HepG2 (cell line): ENCODE measurements at regions not wholly inside any gene's neighbourhood (a gene's known extent, or its start where the extent isn't known, plus 50 kb on each side); places are given as distances from the start of the nearest gene placed in this dataset.

Source experiments
- NPAS2 ChIP-seq: sonication (generic); formaldehyde crosslinking; IDR thresholded peaks from 2 replicates; pipeline ENCODE4 v1.8.0; 2022; ENCODE audit warnings: mild to moderate bottlenecking, missing genetic modification reagents, borderline replicate concordance
- PRDM10 ChIP-seq: sonication (generic); formaldehyde crosslinking; IDR thresholded peaks from 2 replicates; pipeline ENCODE4 v1.4.0; 2020; ENCODE audit warnings: low read depth, missing genetic modification reagents
- STAT5B ChIP-seq: sonication (generic); formaldehyde crosslinking; IDR thresholded peaks from 2 replicates; pipeline ENCODE4 v1.4.0; 2020; ENCODE audit warnings: missing genetic modification reagents
- TBP ChIP-seq: sonication (generic); formaldehyde crosslinking; IDR thresholded peaks from 2 replicates; pipeline ENCODE4 v1.5.0; 2020; ENCODE audit warnings: missing genetic modification reagents
- TRIM24 ChIP-seq: sonication (generic); formaldehyde crosslinking; IDR thresholded peaks from 2 replicates; pipeline ENCODE4 v1.8.0; 2022; ENCODE audit warnings: mild to moderate bottlenecking, missing genetic modification reagents
- U2AF1 ChIP-seq: fragments of 200-400 bp; formaldehyde crosslinking; optimal IDR thresholded peaks from 2 replicates; pipeline ENCODE3; 2017; ENCODE audit warnings: mild to moderate bottlenecking, low read depth, low read length
- ZNF225 ChIP-seq: sonication (generic); formaldehyde crosslinking; IDR thresholded peaks from 2 replicates; pipeline ENCODE4 v1.4.0; 2020; ENCODE audit warnings: mild to moderate bottlenecking, missing genetic modification reagents
- ZNF3 ChIP-seq: IDR thresholded peaks from 2 replicates; pipeline ENCODE4 v1.7.0; 2017; ENCODE audit warnings: inconsistent platforms
- ZNF33A ChIP-seq: sonication (generic); formaldehyde crosslinking; IDR thresholded peaks from 2 replicates; pipeline ENCODE4 v1.5.1; 2020; ENCODE audit warnings: missing genetic modification reagents, mild to moderate bottlenecking, moderate library complexity, borderline replicate concordance
- ZNF556 ChIP-seq: sonication (generic); formaldehyde crosslinking; IDR thresholded peaks from 2 replicates; pipeline ENCODE4 v1.4.0; 2020; ENCODE audit warnings: mild to moderate bottlenecking, missing genetic modification reagents, borderline replicate concordance
- TF ChIP-seq, protein P1 (sequence below): sonication (generic); formaldehyde crosslinking; IDR thresholded peaks from one replicate; pipeline ENCODE4 v1.5.1; 2020; ENCODE audit warnings: mild to moderate bottlenecking, missing genetic modification reagents; ENCODE audit errors: not compliant biosample characterization
- TF ChIP-seq, protein P2 (sequence below): sonication (generic); formaldehyde crosslinking; IDR thresholded peaks from 2 replicates; pipeline ENCODE4 v1.4.0; 2020; ENCODE audit warnings: mild to moderate bottlenecking, missing genetic modification reagents

GRCh38 chr2:45274250-45274926, 265.1 kb upstream of the SIX2 start (continued):
- TF ChIP-seq, protein P1, sequence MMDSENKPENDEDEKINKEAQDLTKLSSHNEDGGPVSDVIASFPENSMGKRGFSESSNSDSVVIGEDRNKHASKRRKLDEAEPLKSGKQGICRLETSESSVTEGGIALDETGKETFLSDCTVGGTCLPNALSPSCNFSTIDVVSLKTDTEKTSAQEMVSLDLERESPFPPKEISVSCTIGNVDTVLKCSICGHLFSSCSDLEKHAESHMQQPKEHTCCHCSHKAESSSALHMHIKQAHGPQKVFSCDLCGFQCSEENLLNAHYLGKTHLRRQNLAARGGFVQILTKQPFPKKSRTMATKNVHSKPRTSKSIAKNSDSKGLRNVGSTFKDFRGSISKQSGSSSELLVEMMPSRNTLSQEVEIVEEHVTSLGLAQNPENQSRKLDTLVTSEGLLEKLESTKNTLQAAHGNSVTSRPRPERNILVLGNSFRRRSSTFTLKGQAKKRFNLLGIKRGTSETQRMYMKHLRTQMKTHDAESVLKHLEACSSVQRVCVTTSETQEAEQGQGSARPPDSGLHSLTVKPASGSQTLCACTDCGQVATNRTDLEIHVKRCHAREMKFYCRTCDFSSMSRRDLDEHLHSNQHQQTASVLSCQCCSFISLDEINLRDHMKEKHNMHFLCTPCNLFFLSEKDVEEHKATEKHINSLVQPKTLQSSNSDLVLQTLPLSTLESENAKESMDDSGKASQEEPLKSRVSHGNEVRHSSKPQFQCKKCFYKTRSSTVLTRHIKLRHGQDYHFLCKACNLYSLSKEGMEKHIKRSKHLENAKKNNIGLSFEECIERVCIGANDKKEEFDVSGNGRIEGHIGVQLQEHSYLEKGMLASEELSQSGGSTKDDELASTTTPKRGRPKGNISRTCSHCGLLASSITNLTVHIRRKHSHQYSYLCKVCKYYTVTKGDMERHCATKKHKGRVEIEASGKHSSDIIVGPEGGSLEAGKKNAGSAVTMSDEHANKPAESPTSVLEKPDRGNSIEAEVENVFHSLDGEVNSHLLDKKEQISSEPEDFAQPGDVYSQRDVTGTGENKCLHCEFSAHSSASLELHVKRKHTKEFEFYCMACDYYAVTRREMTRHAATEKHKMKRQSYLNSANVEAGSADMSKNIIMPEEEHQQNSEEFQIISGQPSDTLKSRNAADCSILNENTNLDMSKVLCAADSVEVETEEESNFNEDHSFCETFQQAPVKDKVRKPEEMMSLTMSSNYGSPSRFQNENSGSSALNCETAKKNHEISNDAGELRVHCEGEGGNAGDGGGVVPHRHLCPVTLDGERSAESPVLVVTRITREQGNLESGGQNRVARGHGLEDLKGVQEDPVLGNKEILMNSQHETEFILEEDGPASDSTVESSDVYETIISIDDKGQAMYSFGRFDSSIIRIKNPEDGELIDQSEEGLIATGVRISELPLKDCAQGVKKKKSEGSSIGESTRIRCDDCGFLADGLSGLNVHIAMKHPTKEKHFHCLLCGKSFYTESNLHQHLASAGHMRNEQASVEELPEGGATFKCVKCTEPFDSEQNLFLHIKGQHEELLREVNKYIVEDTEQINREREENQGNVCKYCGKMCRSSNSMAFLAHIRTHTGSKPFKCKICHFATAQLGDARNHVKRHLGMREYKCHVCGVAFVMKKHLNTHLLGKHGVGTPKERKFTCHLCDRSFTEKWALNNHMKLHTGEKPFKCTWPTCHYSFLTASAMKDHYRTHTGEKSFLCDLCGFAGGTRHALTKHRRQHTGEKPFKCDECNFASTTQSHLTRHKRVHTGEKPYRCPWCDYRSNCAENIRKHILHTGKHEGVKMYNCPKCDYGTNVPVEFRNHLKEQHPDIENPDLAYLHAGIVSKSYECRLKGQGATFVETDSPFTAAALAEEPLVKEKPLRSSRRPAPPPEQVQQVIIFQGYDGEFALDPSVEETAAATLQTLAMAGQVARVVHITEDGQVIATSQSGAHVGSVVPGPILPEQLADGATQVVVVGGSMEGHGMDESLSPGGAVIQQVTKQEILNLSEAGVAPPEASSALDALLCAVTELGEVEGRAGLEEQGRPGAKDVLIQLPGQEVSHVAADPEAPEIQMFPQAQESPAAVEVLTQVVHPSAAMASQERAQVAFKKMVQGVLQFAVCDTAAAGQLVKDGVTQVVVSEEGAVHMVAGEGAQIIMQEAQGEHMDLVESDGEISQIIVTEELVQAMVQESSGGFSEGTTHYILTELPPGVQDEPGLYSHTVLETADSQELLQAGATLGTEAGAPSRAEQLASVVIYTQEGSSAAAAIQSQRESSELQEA (CRISPR knock-in tag): peak; percentile 19
- TF ChIP-seq U2AF1 (no peak), PRDM10 (CRISPR knock-in tag) (no peak), TBP (CRISPR knock-in tag) (no peak), ZNF556 (CRISPR knock-in tag) (no peak), NPAS2 (no peak), STAT5B (CRISPR knock-in tag) (peak; percentile 72; the same call in 1 of the 2 replicates), ZNF33A (CRISPR knock-in tag) (no peak), TRIM24 (CRISPR knock-in tag) (no peak), ZNF3 (no peak), ZNF225 (no peak)
- TF ChIP-seq, protein P2, sequence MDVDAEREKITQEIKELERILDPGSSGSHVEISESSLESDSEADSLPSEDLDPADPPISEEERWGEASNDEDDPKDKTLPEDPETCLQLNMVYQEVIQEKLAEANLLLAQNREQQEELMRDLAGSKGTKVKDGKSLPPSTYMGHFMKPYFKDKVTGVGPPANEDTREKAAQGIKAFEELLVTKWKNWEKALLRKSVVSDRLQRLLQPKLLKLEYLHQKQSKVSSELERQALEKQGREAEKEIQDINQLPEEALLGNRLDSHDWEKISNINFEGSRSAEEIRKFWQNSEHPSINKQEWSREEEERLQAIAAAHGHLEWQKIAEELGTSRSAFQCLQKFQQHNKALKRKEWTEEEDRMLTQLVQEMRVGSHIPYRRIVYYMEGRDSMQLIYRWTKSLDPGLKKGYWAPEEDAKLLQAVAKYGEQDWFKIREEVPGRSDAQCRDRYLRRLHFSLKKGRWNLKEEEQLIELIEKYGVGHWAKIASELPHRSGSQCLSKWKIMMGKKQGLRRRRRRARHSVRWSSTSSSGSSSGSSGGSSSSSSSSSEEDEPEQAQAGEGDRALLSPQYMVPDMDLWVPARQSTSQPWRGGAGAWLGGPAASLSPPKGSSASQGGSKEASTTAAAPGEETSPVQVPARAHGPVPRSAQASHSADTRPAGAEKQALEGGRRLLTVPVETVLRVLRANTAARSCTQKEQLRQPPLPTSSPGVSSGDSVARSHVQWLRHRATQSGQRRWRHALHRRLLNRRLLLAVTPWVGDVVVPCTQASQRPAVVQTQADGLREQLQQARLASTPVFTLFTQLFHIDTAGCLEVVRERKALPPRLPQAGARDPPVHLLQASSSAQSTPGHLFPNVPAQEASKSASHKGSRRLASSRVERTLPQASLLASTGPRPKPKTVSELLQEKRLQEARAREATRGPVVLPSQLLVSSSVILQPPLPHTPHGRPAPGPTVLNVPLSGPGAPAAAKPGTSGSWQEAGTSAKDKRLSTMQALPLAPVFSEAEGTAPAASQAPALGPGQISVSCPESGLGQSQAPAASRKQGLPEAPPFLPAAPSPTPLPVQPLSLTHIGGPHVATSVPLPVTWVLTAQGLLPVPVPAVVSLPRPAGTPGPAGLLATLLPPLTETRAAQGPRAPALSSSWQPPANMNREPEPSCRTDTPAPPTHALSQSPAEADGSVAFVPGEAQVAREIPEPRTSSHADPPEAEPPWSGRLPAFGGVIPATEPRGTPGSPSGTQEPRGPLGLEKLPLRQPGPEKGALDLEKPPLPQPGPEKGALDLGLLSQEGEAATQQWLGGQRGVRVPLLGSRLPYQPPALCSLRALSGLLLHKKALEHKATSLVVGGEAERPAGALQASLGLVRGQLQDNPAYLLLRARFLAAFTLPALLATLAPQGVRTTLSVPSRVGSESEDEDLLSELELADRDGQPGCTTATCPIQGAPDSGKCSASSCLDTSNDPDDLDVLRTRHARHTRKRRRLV (CRISPR knock-in tag): no peak
